ENCODE measurements at regions not wholly inside any gene's neighbourhood (a gene's known extent, or its start where the extent isn't known, plus 50 kb on each side); places are given as distances from the start of the nearest gene placed in this dataset.

DNA sequence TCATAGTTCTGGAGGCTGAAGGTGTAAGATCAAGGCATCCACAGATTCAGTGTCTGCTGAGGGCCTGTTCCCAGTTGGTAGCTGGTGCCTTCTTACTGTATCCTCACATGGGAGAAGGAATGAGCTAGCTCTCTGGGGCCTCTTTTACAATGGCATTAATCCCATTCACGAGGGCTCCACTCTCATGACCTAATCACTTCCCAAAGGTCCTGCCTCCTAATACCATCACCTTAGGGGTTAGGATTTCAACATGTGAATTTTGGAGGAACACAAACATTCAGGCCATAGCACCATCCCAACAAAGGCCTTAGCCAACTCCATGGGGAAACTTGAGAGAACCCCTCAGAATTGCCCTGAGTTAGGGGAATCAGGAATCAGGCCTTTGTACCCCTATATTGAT, 66.1 kb upstream of the CREB5 start:
- no peak for TF ChIP-seq CTCF (conservative IDR thresholded peaks at IDR 0.05; ENCODE audit: low read length)
- no peak for TF ChIP-seq EZH2phosphoT487 (IDR thresholded peaks at IDR 0.05; ENCODE audit: borderline replicate concordance, low read depth, low read length)

All from OCI-LY7 (cell line).